ENCODE measurements at regions not wholly inside any gene's neighbourhood (a gene's known extent, or its start where the extent isn't known, plus 50 kb on each side); places are given as distances from the start of the nearest gene placed in this dataset.

DNA sequence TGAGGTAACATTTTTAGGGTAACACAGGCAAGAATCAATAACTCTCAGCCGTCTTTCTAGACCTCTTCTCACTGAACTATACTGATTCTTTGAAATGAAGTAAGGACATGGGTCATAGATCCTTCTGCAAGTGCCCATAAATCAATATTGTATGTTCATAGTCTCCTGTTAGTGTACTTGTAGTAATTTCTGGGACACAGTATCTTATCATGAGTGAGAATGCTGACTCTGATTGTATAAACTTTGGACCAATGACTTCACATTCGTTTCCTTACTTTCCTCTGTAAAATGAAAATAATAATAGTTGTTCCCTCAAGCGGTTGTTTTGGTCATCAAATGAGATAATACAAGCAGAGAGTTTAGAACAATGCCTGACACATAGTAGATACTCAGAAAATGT, 777.1 kb upstream of the GOLIM4 start:
- no peak for TF ChIP-seq EP300 (IDR thresholded peaks at IDR 0.05)
- TF ChIP-seq, protein P1, sequence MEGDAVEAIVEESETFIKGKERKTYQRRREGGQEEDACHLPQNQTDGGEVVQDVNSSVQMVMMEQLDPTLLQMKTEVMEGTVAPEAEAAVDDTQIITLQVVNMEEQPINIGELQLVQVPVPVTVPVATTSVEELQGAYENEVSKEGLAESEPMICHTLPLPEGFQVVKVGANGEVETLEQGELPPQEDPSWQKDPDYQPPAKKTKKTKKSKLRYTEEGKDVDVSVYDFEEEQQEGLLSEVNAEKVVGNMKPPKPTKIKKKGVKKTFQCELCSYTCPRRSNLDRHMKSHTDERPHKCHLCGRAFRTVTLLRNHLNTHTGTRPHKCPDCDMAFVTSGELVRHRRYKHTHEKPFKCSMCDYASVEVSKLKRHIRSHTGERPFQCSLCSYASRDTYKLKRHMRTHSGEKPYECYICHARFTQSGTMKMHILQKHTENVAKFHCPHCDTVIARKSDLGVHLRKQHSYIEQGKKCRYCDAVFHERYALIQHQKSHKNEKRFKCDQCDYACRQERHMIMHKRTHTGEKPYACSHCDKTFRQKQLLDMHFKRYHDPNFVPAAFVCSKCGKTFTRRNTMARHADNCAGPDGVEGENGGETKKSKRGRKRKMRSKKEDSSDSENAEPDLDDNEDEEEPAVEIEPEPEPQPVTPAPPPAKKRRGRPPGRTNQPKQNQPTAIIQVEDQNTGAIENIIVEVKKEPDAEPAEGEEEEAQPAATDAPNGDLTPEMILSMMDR (IDR thresholded peaks at IDR 0.05) = no peak

Measured in ovary (tissue), 3 donors.